Kidney (tissue), 13 donors: ENCODE measurements at regions not wholly inside any gene's neighbourhood (a gene's known extent, or its start where the extent isn't known, plus 50 kb on each side); places are given as distances from the start of the nearest gene placed in this dataset.

Experiments used
- DNase-seq, 5 donors: peaks; one replicate each; pipeline ENCODE4 v3.0.0-alpha.2; 2013 to 2020
- FAIRE-seq: peaks from 2 replicates; lab custom pipeline; 2012; peaks lifted over from hg19 to GRCh38; lab: Jason Lieb, UNC
- H3K27ac ChIP-seq, 2 donors: one replicate each; pipeline ENCODE4 v1.7.0; 2013; ENCODE audit warnings: low read depth in 2 of 2, low read length in 2 of 2, inconsistent platforms in 1 of 2
- H3K27me3 ChIP-seq: one replicate; pipeline ENCODE4 v1.7.1; 2013; ENCODE audit warnings: low read length, inconsistent platforms; ENCODE audit not compliant: control insufficient read depth, insufficient read depth
- H3K36me3 ChIP-seq, 3 donors: one replicate each; pipeline versions ENCODE4 v1.7.0 to v1.7.1; 2013; ENCODE audit warnings: low read length in 3 of 3, control low read depth in 1 of 3, inconsistent platforms in 1 of 3; ENCODE audit not compliant: insufficient read depth in 3 of 3, control insufficient read depth in 2 of 3
- H3K4me1 ChIP-seq, 3 donors: one replicate each; pipeline versions ENCODE4 v1.7.0 to v1.7.1; 2013; ENCODE audit warnings: low read length in 3 of 3, inconsistent platforms in 1 of 3, low read depth in 1 of 3; ENCODE audit not compliant: control insufficient read depth in 2 of 3, insufficient read depth in 2 of 3
- H3K4me3 ChIP-seq, 3 donors: one replicate each; pipeline versions ENCODE4 v1.7.0 to v1.8.1; 2013; ENCODE audit warnings: low read length in 3 of 3, control low read depth in 1 of 3, inconsistent platforms in 1 of 3
- H3K9ac ChIP-seq, 3 donors: one replicate each; pipeline versions ENCODE4 v1.7.0 to v1.7.1; 2013; ENCODE audit warnings: low read length in 3 of 3, control low read depth in 1 of 3, inconsistent platforms in 1 of 3
- H3K9me3 ChIP-seq, 3 donors: one replicate each; pipeline versions ENCODE4 v1.7.0 to v1.7.1; 2013; ENCODE audit warnings: low read length in 3 of 3, control low read depth in 1 of 3, inconsistent platforms in 1 of 3; ENCODE audit not compliant: control insufficient read depth in 2 of 3, insufficient read depth in 1 of 3
- CTCF ChIP-seq: IDR thresholded peaks from 3 replicates; pipeline ENCODE4 v1.5.1; 2012; ENCODE audit warnings: mild to moderate bottlenecking, moderate library complexity, borderline replicate concordance; ENCODE audit not compliant: insufficient read depth; ENCODE audit errors: extremely low read depth
- intact Hi-C: fragments of 100-400 bp; cut with DNase I; formaldehyde crosslinking; loops from one replicate; pipeline ENCODE4 v1.11.1; 2022
- donor health status: control.
- donor health status: control.
- donor health status: control.
- donor health status: control.
- donor health status: control.
- donor health status: DM: yes; HTN: yes; CAD: no.
- donor health status: Normal renal cell carcinoma (clear cell type).

GRCh38 chr4:112808001-112808400, 171.1 kb downstream of the LARP7 start:
- Histone ChIP-seq H3K4me1 (no peaks in the 10 kb centered on the region), H3K9ac (no peak overlapping the region), H3K36me3 (no peaks in the 10 kb centered on the region), H3K4me3 (no peak overlapping the region), H3K9me3 (no peaks in the 10 kb centered on the region), H3K27me3 (no peaks in the 10 kb centered on the region), H3K27ac (no peak overlapping the region)
- intact Hi-C loops: no loop called here
- DNase-seq (no peak), FAIRE-seq (no peak)
- TF ChIP-seq CTCF: no peak

- Histone ChIP-seq H3K27ac (no peak overlapping the region), H3K36me3 (no peaks in the 10 kb centered on the region), H3K27me3 (no peaks in the 10 kb centered on the region)
Measured at GRCh38 chr4:112813790-112814189, 176.8 kb downstream of the LARP7 start.

GRCh38 chr4:112817933-112818593, 181.1 kb downstream of the LARP7 start:
- H3K27me3 ChIP-seq: no peaks in the 10 kb centered on the region
- no peaks in the 10 kb centered on the region for H3K36me3 ChIP-seq
- DNase-seq (peak; percentile 70 to 80 (median 77)), FAIRE-seq (no peak)
- intact Hi-C loops: no loop called here
- no peak for TF ChIP-seq CTCF
- H3K9ac ChIP-seq: peak overlapping the region in 1 of 3 donors; percentile 16
- no peak overlapping the region for H3K27ac ChIP-seq
- no peaks in the 10 kb centered on the region for H3K4me1 ChIP-seq
- no peaks in the 10 kb centered on the region for H3K9me3 ChIP-seq
- peak overlapping the region; percentile 30 to 48 (median 42) for H3K4me3 ChIP-seq

More at GRCh38 chr4:112813790-112814189, 176.8 kb downstream of the LARP7 start:
- intact Hi-C loops: no loop called here
- H3K4me1 ChIP-seq: no peaks in the 10 kb centered on the region
- no peak for TF ChIP-seq CTCF
- DNase-seq (no peak), FAIRE-seq (no peak)
- H3K4me3 ChIP-seq: no peak overlapping the region
- H3K9ac ChIP-seq: no peak overlapping the region
- no peaks in the 10 kb centered on the region for H3K9me3 ChIP-seq
